ENCODE measurements at regions not wholly inside any gene's neighbourhood (a gene's known extent, or its start where the extent isn't known, plus 50 kb on each side); places are given as distances from the start of the nearest gene placed in this dataset.

GRCh38 chr18:78739882-78740677, 239.5 kb upstream of the SALL3 start:
- Histone ChIP-seq H3K27ac (no peak overlapping the region), H3K27me3 (peaks cover 0 to 21% (median 0%) of the 10 kb centered on the region in 3 donors), H3K9me3 (no peaks in the 10 kb centered on the region), H3K4me1 (no peaks in the 10 kb centered on the region), H3K36me3 (no peaks in the 10 kb centered on the region), H3K4me3 (no peak overlapping the region)
- intact Hi-C loops (cut with DNase I; ENCODE audit: low total_unique reads): no loop called here
- no peak for TF ChIP-seq POLR2A (IDR thresholded peaks at IDR 0.05)
- no peak for TF ChIP-seq CTCF (IDR thresholded peaks at IDR 0.05)
- no peak for TF ChIP-seq POLR2AphosphoS5 (IDR thresholded peaks at IDR 0.05)
- no peak for TF ChIP-seq EP300 (IDR thresholded peaks at IDR 0.05)
- WGBS, 5 donors: 86 to 91% (median 89%) methylated on average over 21 to 24 of the region's 24 CpGs
- DNase-seq: peak in 1 of 2 donors; percentile 16

GRCh38 chr18:78740876-78741275, 238.7 kb upstream of the SALL3 start:
- Histone ChIP-seq H3K27me3 (peaks cover 0 to 21% (median 0%) of the 10 kb centered on the region in 3 donors), H3K9me3 (no peaks in the 10 kb centered on the region), H3K36me3 (no peaks in the 10 kb centered on the region), H3K4me3 (no peak overlapping the region), H3K4me1 (no peaks in the 10 kb centered on the region), H3K27ac (no peak overlapping the region)
- no peak for DNase-seq
- 58 to 66% (median 59%) methylated on average over 13 of the region's 13 CpGs for WGBS, 5 donors
- intact Hi-C loops (cut with DNase I; ENCODE audit: low total_unique reads): no loop called here
- no peak for TF ChIP-seq POLR2A (IDR thresholded peaks at IDR 0.05)

GRCh38 chr18:78741381-78742217, 238.0 kb upstream of the SALL3 start:
- DNase-seq: peak in 1 of 2 donors; percentile 22
- Histone ChIP-seq H3K9me3 (no peaks in the 10 kb centered on the region), H3K27me3 (peaks cover 0 to 23% (median 0%) of the 10 kb centered on the region in 3 donors), H3K4me3 (no peak overlapping the region), H3K4me1 (no peaks in the 10 kb centered on the region), H3K27ac (no peak overlapping the region), H3K36me3 (no peaks in the 10 kb centered on the region)
- WGBS, 5 donors: 85 to 87% (median 87%) methylated on average over 29 to 30 of the region's 30 CpGs
- intact Hi-C loops (cut with DNase I; ENCODE audit: low total_unique reads): no loop called here
- TF ChIP-seq CTCF (IDR thresholded peaks at IDR 0.05) (no peak), EP300 (IDR thresholded peaks at IDR 0.05) (no peak), POLR2AphosphoS5 (IDR thresholded peaks at IDR 0.05) (no peak), POLR2A (IDR thresholded peaks at IDR 0.05) (no peak)

GRCh38 chr18:78742218-78742745, 237.3 kb upstream of the SALL3 start:
- TF ChIP-seq POLR2AphosphoS5 (IDR thresholded peaks at IDR 0.05) (no peak), POLR2A (IDR thresholded peaks at IDR 0.05) (no peak), CTCF (IDR thresholded peaks at IDR 0.05) (no peak), EP300 (IDR thresholded peaks at IDR 0.05) (no peak)

More at GRCh38 chr18:78742218-78742745, 237.3 kb upstream of the SALL3 start:
- Histone ChIP-seq H3K27ac (no peak overlapping the region), H3K9me3 (no peaks in the 10 kb centered on the region), H3K4me3 (no peak overlapping the region), H3K4me1 (no peaks in the 10 kb centered on the region), H3K27me3 (peaks cover 0 to 29% (median 0%) of the 10 kb centered on the region in 3 donors), H3K36me3 (no peaks in the 10 kb centered on the region)
- WGBS, 5 donors: 80 to 94% (median 91%) methylated on average over 10 to 11 of the region's 11 CpGs
- peak in 1 of 2 donors; percentile 20 for DNase-seq
- intact Hi-C loops (cut with DNase I; ENCODE audit: low total_unique reads): no loop called here
